Fibroblast of lung (primary cell): ENCODE measurements at regions not wholly inside any gene's neighbourhood (a gene's known extent, or its start where the extent isn't known, plus 50 kb on each side); places are given as distances from the start of the nearest gene placed in this dataset.

Experiments
- DNase-seq, 2 donors: peaks; one replicate each; pipeline versions ENCODE4 v3.0.0 to v3.0.0-alpha.2; 2010; ENCODE audit warnings: low read depth in 2 of 2
- H2AFZ ChIP-seq: 2 replicates; pipeline ENCODE4 v1.5.1; 2012; ENCODE audit warnings: low read length, control low read depth, inconsistent platforms
- H3K27ac ChIP-seq: 2 replicates; pipeline ENCODE4 v1.5.1; 2011; ENCODE audit warnings: low read length, control low read depth; ENCODE audit not compliant: insufficient read depth
- H3K27me3 ChIP-seq: 2 replicates; pipeline ENCODE4 v1.5.1; 2011; ENCODE audit warnings: mild to moderate bottlenecking, low read length; ENCODE audit not compliant: control insufficient read depth, insufficient read depth
- H3K36me3 ChIP-seq: 2 replicates; pipeline ENCODE4 v1.5.1; 2011; ENCODE audit warnings: low read length; ENCODE audit not compliant: control insufficient read depth, insufficient read depth
- H3K4me1 ChIP-seq: 2 replicates; pipeline ENCODE4 v1.5.1; 2011; ENCODE audit warnings: low read length; ENCODE audit not compliant: control insufficient read depth, insufficient read depth; ENCODE audit errors: extremely low read depth
- H3K4me2 ChIP-seq: 2 replicates; pipeline ENCODE4 v1.5.1; 2011; ENCODE audit warnings: low read length, control low read depth; ENCODE audit not compliant: insufficient read depth; ENCODE audit errors: extremely low read depth
- H3K4me3 ChIP-seq, 4 experiments: fragments of 200-600 bp in 1 of 4; sonication (generic) in 1 of 4; replicated peaks in 1 of 4; 2 replicates each; pipeline ENCODE4 v1.5.1; 2011 to 2016; ENCODE audit warnings: low read length in 4 of 4, low read depth in 3 of 4, mild to moderate bottlenecking in 3 of 4, control low read depth in 2 of 4, inconsistent platforms in 1 of 4, mixed read lengths in 1 of 4; ENCODE audit not compliant: insufficient read depth in 1 of 4; ENCODE audit errors: control extremely low read depth in 1 of 4
- H3K79me2 ChIP-seq: 2 replicates; pipeline ENCODE4 v1.5.1; 2012; ENCODE audit warnings: mild to moderate bottlenecking, low read length, inconsistent platforms; ENCODE audit not compliant: control insufficient read depth, insufficient read depth
- H3K9ac ChIP-seq: 2 replicates; pipeline ENCODE4 v1.5.1; 2011; ENCODE audit warnings: mild to moderate bottlenecking, low read length, control low read depth; ENCODE audit not compliant: insufficient read depth
- H3K9me3 ChIP-seq: 2 replicates; pipeline ENCODE4 v1.5.1; 2012; ENCODE audit warnings: low read depth, low read length; ENCODE audit not compliant: control insufficient read depth, insufficient read depth
- H4K20me1 ChIP-seq: 2 replicates; pipeline ENCODE4 v1.5.1; 2011; ENCODE audit warnings: low read length; ENCODE audit not compliant: control insufficient read depth, insufficient read depth; ENCODE audit errors: extremely low read depth
- CTCF ChIP-seq, 2 donors: IDR thresholded peaks in 1 of 2; conservative IDR thresholded peaks in 1 of 2; 1 replicate in 1 of 2; 2 replicates in 1 of 2; pipeline ENCODE4 v1.5.1; 2011 to 2012; ENCODE audit warnings: low read length in 2 of 2, control low read depth in 1 of 2, inconsistent platforms in 1 of 2, low read depth in 1 of 2, mild to moderate bottlenecking in 1 of 2
- EZH2 ChIP-seq: IDR thresholded peaks from 2 replicates; pipeline ENCODE4 v1.5.1; 2012; ENCODE audit warnings: low read length, control low read depth, mild to moderate bottlenecking; ENCODE audit errors: missing control alignments

DNA sequence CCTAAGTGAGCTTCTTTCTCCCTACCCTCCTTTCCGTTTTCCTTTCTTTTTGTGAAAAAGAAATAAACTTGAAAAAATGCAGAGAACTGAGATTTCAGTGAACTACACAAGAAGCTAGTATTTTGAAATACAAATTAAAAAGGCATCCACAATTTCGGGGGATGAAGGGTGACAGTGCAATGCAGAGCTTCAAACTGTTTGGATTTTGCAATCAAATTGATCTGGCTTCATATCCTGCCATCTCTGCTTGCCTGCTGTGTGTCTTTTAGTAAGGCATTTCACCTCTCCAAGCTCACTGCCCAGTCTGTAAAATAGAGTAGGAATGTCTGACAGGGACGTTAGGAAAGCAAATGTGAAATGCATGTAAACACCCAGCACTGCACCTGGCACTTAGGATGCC lies 258.0 kb downstream of the HACE1 start:
- H3K27me3 ChIP-seq, result no peaks in the 10 kb centered on the region
- DNase-seq, result peak in 1 of 2 donors; percentile 2
- H3K36me3 ChIP-seq, result no peaks in the 10 kb centered on the region

DNA sequence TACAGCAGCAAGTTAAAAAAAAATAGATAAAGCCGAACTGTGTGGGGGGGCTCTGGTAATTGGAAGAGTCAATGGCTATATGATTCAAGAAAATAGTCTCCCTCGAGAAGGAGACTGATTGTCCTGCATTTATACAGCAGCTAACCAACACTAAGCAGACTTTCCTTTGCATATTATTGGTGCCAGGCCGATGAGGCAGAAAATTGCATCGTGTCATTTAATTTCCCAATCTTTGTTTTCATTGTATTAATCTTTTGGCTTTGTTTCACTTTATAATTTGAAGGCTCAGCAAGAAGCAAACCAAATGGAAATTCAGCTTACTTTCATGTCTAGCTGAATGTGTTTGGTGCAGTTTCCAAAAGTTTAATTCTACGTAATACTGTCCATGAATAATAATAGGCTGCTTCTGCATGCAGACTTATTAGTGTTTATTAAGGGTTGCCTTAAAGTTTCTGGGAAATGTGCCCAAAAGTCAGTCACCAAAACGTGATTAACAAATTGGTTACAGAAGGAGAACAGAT lies 258.5 kb downstream of the HACE1 start:
- no peak overlapping the region for H2AFZ ChIP-seq
- no peaks in the 10 kb centered on the region for H3K9me3 ChIP-seq
- H4K20me1 ChIP-seq, result no peaks in the 10 kb centered on the region
- H3K36me3 ChIP-seq, result no peaks in the 10 kb centered on the region
- no peak overlapping the region for H3K27ac ChIP-seq
- peak overlapping the region in 1 of 4 experiments; percentile 4 for H3K4me3 ChIP-seq
- no peaks in the 10 kb centered on the region for H3K27me3 ChIP-seq
- peak in 1 of 2 donors; percentile 50 for DNase-seq
- TF ChIP-seq EZH2 (no peak), CTCF (conservative IDR thresholded peaks at IDR 0.05 in 1 of 2, IDR thresholded peaks at IDR 0.05 in 1 of 2; ENCODE audit: low read depth in 1 of 2, low read length in 2 of 2) (no peak)
- H3K9ac ChIP-seq, result no peak overlapping the region
- no peaks in the 10 kb centered on the region for H3K4me1 ChIP-seq
- no peaks in the 10 kb centered on the region for H3K79me2 ChIP-seq
- no peak overlapping the region for H3K4me2 ChIP-seq

More for the DNA sequence above, 258.0 kb downstream of the HACE1 start:
- no peak overlapping the region for H3K9ac ChIP-seq
- no peak for TF ChIP-seq CTCF (conservative IDR thresholded peaks at IDR 0.05 in 1 of 2, IDR thresholded peaks at IDR 0.05 in 1 of 2; ENCODE audit: low read depth in 1 of 2, low read length in 2 of 2)
- TF ChIP-seq EZH2, result no peak
- no peak overlapping the region for H3K4me2 ChIP-seq
- no peaks in the 10 kb centered on the region for H4K20me1 ChIP-seq
- H3K79me2 ChIP-seq, result no peaks in the 10 kb centered on the region
- no peak overlapping the region for H3K4me3 ChIP-seq
- H3K4me1 ChIP-seq, result no peaks in the 10 kb centered on the region
- H3K9me3 ChIP-seq, result no peaks in the 10 kb centered on the region
- no peak overlapping the region for H3K27ac ChIP-seq
- no peak overlapping the region for H2AFZ ChIP-seq

DNA sequence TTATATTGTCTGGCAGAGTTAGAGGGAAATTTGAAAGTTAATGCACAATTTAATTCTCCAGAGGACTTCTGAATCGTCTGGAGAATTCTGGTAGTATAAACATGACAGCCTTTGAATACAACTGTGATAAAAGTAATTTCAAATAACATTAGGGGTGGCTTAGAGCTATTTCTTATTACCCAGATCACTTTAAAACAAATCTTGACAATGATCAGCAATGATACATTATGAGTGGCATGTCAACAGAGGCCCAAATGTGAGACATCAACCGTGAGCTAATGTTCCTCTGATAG lies 259.1 kb downstream of the HACE1 start:
- no peak overlapping the region for H3K4me2 ChIP-seq
- H3K4me3 ChIP-seq, result no peak overlapping the region
- H4K20me1 ChIP-seq, result no peaks in the 10 kb centered on the region
- no peaks in the 10 kb centered on the region for H3K9me3 ChIP-seq
- TF ChIP-seq EZH2 (no peak), CTCF (conservative IDR thresholded peaks at IDR 0.05 in 1 of 2, IDR thresholded peaks at IDR 0.05 in 1 of 2; ENCODE audit: low read depth in 1 of 2, low read length in 2 of 2) (no peak)
- no peak for DNase-seq
- H3K27ac ChIP-seq, result no peak overlapping the region
- H2AFZ ChIP-seq, result no peak overlapping the region
- H3K27me3 ChIP-seq, result no peaks in the 10 kb centered on the region
- H3K4me1 ChIP-seq, result no peaks in the 10 kb centered on the region
- no peaks in the 10 kb centered on the region for H3K79me2 ChIP-seq
- H3K9ac ChIP-seq, result no peak overlapping the region
- H3K36me3 ChIP-seq, result no peaks in the 10 kb centered on the region
